ENCODE measurements at regions not wholly inside any gene's neighbourhood (a gene's known extent, or its start where the extent isn't known, plus 50 kb on each side); places are given as distances from the start of the nearest gene placed in this dataset.

DNA sequence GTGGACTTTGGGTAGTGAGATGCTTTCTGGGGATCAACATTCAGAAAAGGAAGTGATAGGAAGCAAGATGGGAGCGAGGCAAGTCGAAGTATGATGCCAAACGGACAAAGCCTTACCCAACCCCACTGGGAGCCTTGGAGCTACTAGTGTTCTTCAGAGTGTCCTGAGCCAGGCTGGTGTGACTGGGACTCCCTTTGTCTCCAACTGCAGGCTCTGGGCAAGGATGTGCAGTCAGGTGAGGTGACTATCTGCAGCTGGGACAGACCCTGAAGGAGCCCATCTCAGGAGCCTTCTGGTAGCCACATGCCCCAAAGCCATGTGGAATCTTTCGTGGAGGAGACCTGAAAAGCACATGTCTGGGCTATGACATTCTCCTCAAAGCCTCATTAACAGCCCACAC lies 360.6 kb downstream of the MTRR start:
- Histone ChIP-seq H3K9me3 (ENCODE audit: control insufficient read depth, insufficient read depth, low read depth, low read length) (no peaks in the 10 kb centered on the region), H3K4me2 (ENCODE audit: extremely low read depth, insufficient read depth, low read length) (no peak overlapping the region), H3K4me3 (replicated peaks in 1 of 4; ENCODE audit: control extremely low read depth in 1 of 4, insufficient read depth in 1 of 4, low read depth in 3 of 4, low read length in 4 of 4) (no peak overlapping the region), H3K79me2 (ENCODE audit: control insufficient read depth, insufficient read depth, low read length) (no peaks in the 10 kb centered on the region), H2AFZ (ENCODE audit: low read length) (no peak overlapping the region), H3K27me3 (ENCODE audit: control insufficient read depth, insufficient read depth, low read length) (no peaks in the 10 kb centered on the region), H3K36me3 (ENCODE audit: control insufficient read depth, insufficient read depth, low read length) (no peaks in the 10 kb centered on the region), H3K9ac (ENCODE audit: insufficient read depth, low read length) (no peak overlapping the region), H3K27ac (ENCODE audit: insufficient read depth, low read length) (no peak overlapping the region), H3K4me1 (ENCODE audit: control insufficient read depth, extremely low read depth, insufficient read depth, low read length) (no peaks in the 10 kb centered on the region), H4K20me1 (ENCODE audit: control insufficient read depth, extremely low read depth, insufficient read depth, low read length) (no peaks in the 10 kb centered on the region)
- DNase-seq (ENCODE audit: low read depth in 2 of 2), result no peak
- no peak for TF ChIP-seq EZH2 (IDR thresholded peaks at IDR 0.05; ENCODE audit: low read length, missing control alignments)
- TF ChIP-seq, protein P1, sequence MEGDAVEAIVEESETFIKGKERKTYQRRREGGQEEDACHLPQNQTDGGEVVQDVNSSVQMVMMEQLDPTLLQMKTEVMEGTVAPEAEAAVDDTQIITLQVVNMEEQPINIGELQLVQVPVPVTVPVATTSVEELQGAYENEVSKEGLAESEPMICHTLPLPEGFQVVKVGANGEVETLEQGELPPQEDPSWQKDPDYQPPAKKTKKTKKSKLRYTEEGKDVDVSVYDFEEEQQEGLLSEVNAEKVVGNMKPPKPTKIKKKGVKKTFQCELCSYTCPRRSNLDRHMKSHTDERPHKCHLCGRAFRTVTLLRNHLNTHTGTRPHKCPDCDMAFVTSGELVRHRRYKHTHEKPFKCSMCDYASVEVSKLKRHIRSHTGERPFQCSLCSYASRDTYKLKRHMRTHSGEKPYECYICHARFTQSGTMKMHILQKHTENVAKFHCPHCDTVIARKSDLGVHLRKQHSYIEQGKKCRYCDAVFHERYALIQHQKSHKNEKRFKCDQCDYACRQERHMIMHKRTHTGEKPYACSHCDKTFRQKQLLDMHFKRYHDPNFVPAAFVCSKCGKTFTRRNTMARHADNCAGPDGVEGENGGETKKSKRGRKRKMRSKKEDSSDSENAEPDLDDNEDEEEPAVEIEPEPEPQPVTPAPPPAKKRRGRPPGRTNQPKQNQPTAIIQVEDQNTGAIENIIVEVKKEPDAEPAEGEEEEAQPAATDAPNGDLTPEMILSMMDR (conservative IDR thresholded peaks at IDR 0.05 in 1 of 2, IDR thresholded peaks at IDR 0.05 in 1 of 2; ENCODE audit: low read depth in 1 of 2, low read length in 2 of 2), result no peak

DNA sequence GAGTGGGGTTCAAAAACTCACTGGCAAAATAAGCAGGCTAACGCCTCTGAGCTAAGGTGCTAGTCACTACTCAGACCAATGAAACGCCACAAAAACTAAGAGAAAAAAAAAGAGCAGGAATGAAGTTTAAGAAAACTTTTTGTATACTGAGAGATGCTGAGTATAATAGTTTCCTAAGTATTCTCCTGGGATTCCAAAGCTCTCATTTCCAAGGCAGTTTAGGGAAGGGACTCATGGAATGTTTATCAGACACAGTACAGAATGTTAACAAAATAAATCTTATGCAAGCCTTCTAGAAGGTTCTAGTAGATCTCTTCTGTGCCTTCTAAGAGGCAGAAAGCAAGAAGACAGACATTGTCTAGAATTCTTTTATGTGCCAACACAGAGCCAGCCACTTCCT lies 361.9 kb downstream of the MTRR start:
- no peaks in the 10 kb centered on the region for H3K4me1 ChIP-seq (ENCODE audit: control insufficient read depth, extremely low read depth, insufficient read depth, low read length)
- H3K9me3 ChIP-seq (ENCODE audit: control insufficient read depth, insufficient read depth, low read depth, low read length), result no peaks in the 10 kb centered on the region
- no peak overlapping the region for H3K27ac ChIP-seq (ENCODE audit: insufficient read depth, low read length)
- no peak overlapping the region for H3K9ac ChIP-seq (ENCODE audit: insufficient read depth, low read length)
- H3K36me3 ChIP-seq (ENCODE audit: control insufficient read depth, insufficient read depth, low read length), result no peaks in the 10 kb centered on the region
- no peaks in the 10 kb centered on the region for H3K27me3 ChIP-seq (ENCODE audit: control insufficient read depth, insufficient read depth, low read length)
- TF ChIP-seq, protein P1 (conservative IDR thresholded peaks at IDR 0.05 in 1 of 2, IDR thresholded peaks at IDR 0.05 in 1 of 2; ENCODE audit: low read depth in 1 of 2, low read length in 2 of 2), result no peak
- TF ChIP-seq EZH2 (IDR thresholded peaks at IDR 0.05; ENCODE audit: low read length, missing control alignments), result no peak
- no peak for DNase-seq (ENCODE audit: low read depth in 2 of 2)
- H3K79me2 ChIP-seq (ENCODE audit: control insufficient read depth, insufficient read depth, low read length), result no peaks in the 10 kb centered on the region
- no peak overlapping the region for H2AFZ ChIP-seq (ENCODE audit: low read length)
- H3K4me3 ChIP-seq (replicated peaks in 1 of 4; ENCODE audit: control extremely low read depth in 1 of 4, insufficient read depth in 1 of 4, low read depth in 3 of 4, low read length in 4 of 4), result no peak overlapping the region
- no peaks in the 10 kb centered on the region for H4K20me1 ChIP-seq (ENCODE audit: control insufficient read depth, extremely low read depth, insufficient read depth, low read length)
- H3K4me2 ChIP-seq (ENCODE audit: extremely low read depth, insufficient read depth, low read length), result no peak overlapping the region

- no peak for TF ChIP-seq EZH2 (IDR thresholded peaks at IDR 0.05; ENCODE audit: low read length, missing control alignments)
- TF ChIP-seq, protein P1 (conservative IDR thresholded peaks at IDR 0.05 in 1 of 2, IDR thresholded peaks at IDR 0.05 in 1 of 2; ENCODE audit: low read depth in 1 of 2, low read length in 2 of 2), result no peak
- Histone ChIP-seq H3K27me3 (ENCODE audit: control insufficient read depth, insufficient read depth, low read length) (no peaks in the 10 kb centered on the region), H3K9ac (ENCODE audit: insufficient read depth, low read length) (no peak overlapping the region), H3K79me2 (ENCODE audit: control insufficient read depth, insufficient read depth, low read length) (no peaks in the 10 kb centered on the region), H3K36me3 (ENCODE audit: control insufficient read depth, insufficient read depth, low read length) (no peaks in the 10 kb centered on the region), H3K27ac (ENCODE audit: insufficient read depth, low read length) (no peak overlapping the region), H3K4me2 (ENCODE audit: extremely low read depth, insufficient read depth, low read length) (no peak overlapping the region), H3K4me3 (replicated peaks in 1 of 4; ENCODE audit: control extremely low read depth in 1 of 4, insufficient read depth in 1 of 4, low read depth in 3 of 4, low read length in 4 of 4) (no peak overlapping the region), H3K9me3 (ENCODE audit: control insufficient read depth, insufficient read depth, low read depth, low read length) (no peaks in the 10 kb centered on the region), H3K4me1 (ENCODE audit: control insufficient read depth, extremely low read depth, insufficient read depth, low read length) (no peaks in the 10 kb centered on the region), H2AFZ (ENCODE audit: low read length) (no peak overlapping the region), H4K20me1 (ENCODE audit: control insufficient read depth, extremely low read depth, insufficient read depth, low read length) (no peaks in the 10 kb centered on the region)
- DNase-seq (ENCODE audit: low read depth in 2 of 2), result no peak
These were observed 364.5 kb downstream of the MTRR start for GRCh38 chr5:8233479-8233878.

Measured in fibroblast of lung (primary cell).